Fibroblast of pulmonary artery (primary cell): ENCODE measurements at regions not wholly inside any gene's neighbourhood (a gene's known extent, or its start where the extent isn't known, plus 50 kb on each side); places are given as distances from the start of the nearest gene placed in this dataset.

Source experiments
- DNase-seq: peaks from one replicate; pipeline ENCODE4 v3.0.0-alpha.2; 2010; ENCODE audit warnings: low read depth
- H3K4me3 ChIP-seq: replicated peaks from 2 replicates; pipeline ENCODE4 v1.5.1; 2011; ENCODE audit warnings: low read depth, mild to moderate bottlenecking, control low read depth, low read length, moderate library complexity
- CTCF ChIP-seq: IDR thresholded peaks from 2 replicates; pipeline ENCODE4 v1.5.1; 2011; ENCODE audit warnings: mild to moderate bottlenecking, control low read depth, low read length, inconsistent platforms; ENCODE audit errors: missing control alignments

GRCh38 chr5:173547579-173547978, 68.9 kb downstream of the BOD1 start:
- TF ChIP-seq CTCF = no peak
- no peak overlapping the region for H3K4me3 ChIP-seq
- DNase-seq = peak; percentile 32

- no peak for TF ChIP-seq CTCF
- no peak for DNase-seq
- H3K4me3 ChIP-seq = no peak overlapping the region
Measured at GRCh38 chr5:173542964-173543363, 73.5 kb downstream of the BOD1 start.

- H3K4me3 ChIP-seq = no peak overlapping the region
- TF ChIP-seq CTCF = no peak
- no peak for DNase-seq
Measured at GRCh38 chr5:173542159-173542558, 74.3 kb downstream of the BOD1 start.

GRCh38 chr5:173538654-173539053, 77.8 kb downstream of the BOD1 start:
- no peak for TF ChIP-seq CTCF
- H3K4me3 ChIP-seq = no peak overlapping the region
- DNase-seq = no peak

GRCh38 chr5:173538018-173538417, 78.4 kb downstream of the BOD1 start:
- H3K4me3 ChIP-seq = no peak overlapping the region
- TF ChIP-seq CTCF = no peak
- DNase-seq = no peak

- H3K4me3 ChIP-seq = no peak overlapping the region
- DNase-seq = no peak
- no peak for TF ChIP-seq CTCF
Measured at GRCh38 chr5:173537228-173537627, 79.2 kb downstream of the BOD1 start.

- DNase-seq = peak; percentile 24
- no peak for TF ChIP-seq CTCF
- H3K4me3 ChIP-seq = no peak overlapping the region
Measured at GRCh38 chr5:173535976-173536639, 80.3 kb downstream of the BOD1 start.
